Activated naive CD8-positive, alpha-beta T cell treated with anti-CD3 and anti-CD28 coated beads, Interleukin-2, amount 50 U/mL, for 16 hours (primary cell): ENCODE measurements at regions not wholly inside any gene's neighbourhood (a gene's known extent, or its start where the extent isn't known, plus 50 kb on each side); places are given as distances from the start of the nearest gene placed in this dataset.

Experiments used
- DNase-seq: peaks from one replicate; pipeline ENCODE4 v3.0.0-alpha.2; 2020; ENCODE audit warnings: low read depth, low spot score

DNA sequence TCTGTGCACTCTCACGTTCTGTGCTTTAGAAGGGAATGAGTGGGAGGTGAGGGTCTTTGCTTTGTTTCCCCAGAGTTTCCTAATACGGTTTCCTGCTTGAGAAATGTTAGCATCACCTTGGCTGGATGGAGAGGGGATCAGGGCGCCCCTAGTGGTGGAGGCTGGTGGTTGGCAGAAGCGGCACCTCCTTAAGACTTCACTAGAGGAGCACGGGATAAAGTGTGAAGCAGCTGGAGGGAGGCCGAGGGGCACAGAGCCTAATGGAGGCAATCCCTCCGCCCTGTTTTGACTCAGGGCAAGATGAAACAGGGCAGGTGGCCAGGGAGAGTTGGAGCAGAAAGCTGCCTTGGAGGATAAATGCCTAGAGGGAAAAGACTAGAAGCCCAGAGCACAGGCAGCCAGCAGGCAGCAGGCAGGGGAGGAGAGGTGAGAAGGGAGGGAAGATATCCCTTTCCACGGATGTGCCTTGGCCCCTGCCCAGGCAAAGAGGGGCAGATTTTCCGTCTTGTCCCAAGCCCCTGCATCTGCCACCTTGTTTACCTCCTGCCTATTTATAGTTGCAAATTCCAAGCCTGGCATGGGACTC is 56.0 kb upstream of the BTRC start:
- peak; percentile 52 for DNase-seq

DNA sequence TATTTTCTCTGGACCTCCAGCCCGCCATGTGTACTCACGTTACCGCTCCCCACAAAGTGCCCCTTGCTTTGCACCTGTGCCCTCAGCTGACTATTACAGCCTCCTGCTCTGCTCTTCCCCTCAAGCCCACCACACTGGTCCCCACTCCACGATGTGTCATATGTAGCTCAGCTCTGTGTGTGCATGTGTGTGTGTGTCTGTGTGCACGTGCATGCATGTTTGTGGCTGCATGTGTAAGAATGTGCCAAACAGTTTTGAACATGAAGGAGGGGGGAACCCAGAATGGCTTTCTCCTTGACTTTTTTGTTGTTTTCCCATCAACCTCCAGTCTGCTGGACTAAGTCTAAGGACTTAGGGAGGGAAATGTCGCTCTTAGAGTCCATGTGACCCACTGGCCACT is 54.8 kb upstream of the BTRC start:
- no peak for DNase-seq

DNA sequence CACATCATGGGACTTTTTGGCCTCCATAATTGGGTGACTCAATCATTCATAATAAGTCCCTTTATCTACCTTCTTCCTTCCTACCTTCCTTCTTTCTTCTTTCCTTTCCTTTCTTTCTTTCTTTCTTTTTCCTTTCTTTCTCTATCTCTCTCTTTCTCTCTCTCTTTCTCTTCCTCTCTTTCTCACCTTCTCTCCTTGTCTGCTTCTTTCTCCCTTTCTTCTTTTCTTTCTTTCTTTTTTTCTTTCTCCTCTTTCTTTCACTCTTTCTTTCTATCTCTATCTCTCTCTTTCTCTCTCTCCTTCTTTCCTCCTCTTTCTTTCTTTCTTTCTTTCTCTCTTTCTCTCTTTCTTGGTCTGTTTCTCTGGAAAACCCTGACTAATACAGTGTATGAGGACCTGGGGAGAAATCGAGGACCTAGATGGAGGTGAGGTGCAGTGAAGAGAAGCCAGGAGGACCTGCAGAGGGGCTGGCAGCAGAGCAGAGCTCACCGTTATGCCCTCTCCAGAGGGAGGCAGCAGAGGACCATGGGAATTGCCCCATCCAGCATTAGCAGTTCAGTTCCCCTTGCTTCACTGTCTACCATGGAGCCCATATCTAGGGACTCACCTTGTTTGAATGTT is 52.7 kb upstream of the BTRC start:
- DNase-seq, result no peak

DNA sequence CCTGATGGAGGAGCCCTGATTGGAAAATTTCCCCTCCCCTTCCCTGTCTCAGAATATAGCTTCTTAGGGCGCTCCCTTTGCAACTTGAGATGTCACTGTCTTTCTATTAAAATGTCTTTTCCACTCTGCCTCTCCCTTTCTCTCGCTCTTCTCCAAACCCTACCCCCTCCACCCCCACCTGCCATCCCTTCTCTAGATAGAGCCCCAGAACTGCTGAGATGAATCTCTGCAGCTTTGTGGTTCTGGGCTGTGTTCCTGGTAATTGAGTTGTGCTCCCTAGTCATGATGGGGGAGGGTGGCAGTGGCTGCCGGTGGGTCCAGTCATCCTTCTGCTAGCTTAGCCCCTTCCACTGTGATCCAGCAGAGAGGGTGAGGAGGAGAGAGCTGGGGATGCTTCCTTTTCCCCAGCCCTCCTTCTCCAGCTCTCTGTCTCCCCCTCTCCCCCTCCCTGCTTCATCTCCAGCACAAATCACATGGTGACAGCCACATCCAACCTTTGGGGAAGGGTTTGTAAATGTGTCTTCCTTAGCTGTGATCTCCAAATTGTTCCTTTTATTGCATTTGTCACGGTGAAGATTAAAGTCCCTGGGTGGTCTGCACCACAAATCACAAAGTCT is 50.8 kb upstream of the BTRC start:
- DNase-seq, result no peak
